Neural cell (in vitro differentiated cells): ENCODE measurements at regions not wholly inside any gene's neighbourhood (a gene's known extent, or its start where the extent isn't known, plus 50 kb on each side); places are given as distances from the start of the nearest gene placed in this dataset.
"Not testable (repeated sequence)": the region's sequence is repeated elsewhere in the genome, so short reads cannot be mapped to it uniquely, and the experiment has no call there.

Source experiments
- H2AFZ ChIP-seq: fragments of 200-600, 300-800 bp; sonication (generic), shearing (Covaris generic); 2 replicates; pipeline ENCODE4 v1.6.0; 2014; ENCODE audit warnings: low read depth, mild to moderate bottlenecking, antibody characterized with exemption, low read length, moderate library complexity
- H3F3A ChIP-seq: fragments of 200-600 bp; shearing (Covaris generic); 2 replicates; pipeline ENCODE4 v1.6.1; 2016; ENCODE audit warnings: mild to moderate bottlenecking, moderate library complexity, mixed read lengths, antibody characterized with exemption, low read length; ENCODE audit not compliant: insufficient read depth, poor library complexity, severe bottlenecking
- H3K27ac ChIP-seq: fragments of 200-600, 300-800 bp; sonication (generic), shearing (Covaris generic); 2 replicates; pipeline ENCODE4 v1.5.1; 2014; ENCODE audit warnings: mild to moderate bottlenecking, low read length, moderate library complexity
- H3K27me3 ChIP-seq: fragments of 300-800, 200-600 bp; sonication (generic), shearing (Covaris generic); 2 replicates; pipeline ENCODE4 v1.6.0; 2014; ENCODE audit warnings: mild to moderate bottlenecking, low read depth, low read length, moderate library complexity; ENCODE audit not compliant: insufficient read depth
- H3K36me3 ChIP-seq: fragments of 300-800, 200-600 bp; sonication (generic), shearing (Covaris generic); 2 replicates; pipeline ENCODE4 v1.5.1; 2014; ENCODE audit warnings: mild to moderate bottlenecking, antibody characterized with exemption, low read length, moderate library complexity; ENCODE audit not compliant: insufficient read depth
- H3K4me2 ChIP-seq: fragments of 300-800, 200-600 bp; sonication (generic), shearing (Covaris generic); 2 replicates; pipeline ENCODE4 v1.6.0; 2014; ENCODE audit warnings: mild to moderate bottlenecking, low read length
- H3K4me3 ChIP-seq: fragments of 300-800, 200-600 bp; sonication (generic), shearing (Covaris generic); 2 replicates; pipeline ENCODE4 v1.5.1; 2014; ENCODE audit warnings: mild to moderate bottlenecking, low read length, moderate library complexity
- H3K79me2 ChIP-seq: fragments of 200-600 bp; shearing (Covaris generic); replicated peaks from 2 replicates; pipeline ENCODE4 v1.6.0; 2014; ENCODE audit warnings: mild to moderate bottlenecking, low read length, moderate library complexity; ENCODE audit not compliant: insufficient read depth
- H3K9ac ChIP-seq: fragments of 300-800, 200-600 bp; sonication (generic), shearing (Covaris generic); 2 replicates; pipeline ENCODE4 v1.6.1; 2016; ENCODE audit warnings: mild to moderate bottlenecking, low read length, mixed read lengths
- H3K9me2 ChIP-seq: fragments of 200-600 bp; shearing (Covaris generic); 2 replicates; pipeline ENCODE4 v1.6.1; 2016; ENCODE audit warnings: mild to moderate bottlenecking, low read length, mixed read lengths; ENCODE audit not compliant: insufficient read depth
- H3K9me3 ChIP-seq: fragments of 200-600, 300-800 bp; sonication (generic), shearing (Covaris generic); 2 replicates; pipeline ENCODE4 v1.6.1; 2016; ENCODE audit warnings: mild to moderate bottlenecking, mixed run types, low read length, moderate library complexity, mixed read lengths
- H4K20me1 ChIP-seq: fragments of 200-600 bp; shearing (Covaris generic); 2 replicates; pipeline ENCODE4 v1.6.1; 2016; ENCODE audit warnings: mild to moderate bottlenecking, mixed run types; ENCODE audit not compliant: insufficient read depth
- CTCF ChIP-seq: fragments of 450-650 bp; IDR thresholded peaks from 2 replicates; pipeline ENCODE4 v1.5.1; 2014; ENCODE audit warnings: antibody characterized with exemption, mild to moderate bottlenecking, moderate library complexity; ENCODE audit not compliant: poor library complexity, severe bottlenecking
- EP300 ChIP-seq: fragments of 450-650 bp; conservative IDR thresholded peaks from 2 replicates; pipeline ENCODE4 v1.6.1; 2014; ENCODE audit warnings: antibody characterized with exemption, mild to moderate bottlenecking, moderate library complexity; ENCODE audit not compliant: poor library complexity, severe bottlenecking
- EZH2 ChIP-seq: fragments of 200-600, 300-800 bp; shearing (Covaris generic), sonication (generic); IDR thresholded peaks from 2 replicates; pipeline ENCODE4 v1.6.1; 2014; ENCODE audit warnings: antibody characterized with exemption, low read length, borderline replicate concordance, mild to moderate bottlenecking; ENCODE audit not compliant: insufficient read depth, poor library complexity, severe bottlenecking
- MXI1 ChIP-seq: fragments of 450-650 bp; conservative IDR thresholded peaks from 2 replicates; pipeline ENCODE4 v1.6.1; 2014; ENCODE audit warnings: antibody characterized with exemption, mild to moderate bottlenecking; ENCODE audit not compliant: poor library complexity, severe bottlenecking
- POLR2AphosphoS5 ChIP-seq: IDR thresholded peaks from 2 replicates; pipeline ENCODE4 v1.6.1; 2012
- RAD21 ChIP-seq: fragments of 450-650 bp; conservative IDR thresholded peaks from 2 replicates; pipeline ENCODE4 v1.6.1; 2014; ENCODE audit warnings: antibody characterized with exemption, mild to moderate bottlenecking, moderate library complexity
- REST ChIP-seq: IDR thresholded peaks from 2 replicates; pipeline ENCODE4 v1.6.1; 2012; ENCODE audit warnings: borderline replicate concordance
- SMC3 ChIP-seq: fragments of 450-650 bp; conservative IDR thresholded peaks from 2 replicates; pipeline ENCODE4 v1.6.1; 2014; ENCODE audit warnings: antibody characterized with exemption, mild to moderate bottlenecking, moderate library complexity; ENCODE audit not compliant: poor library complexity
- TAF1 ChIP-seq: IDR thresholded peaks from 2 replicates; pipeline ENCODE4 v1.6.1; 2012; ENCODE audit warnings: low read depth

- H2AFZ ChIP-seq, H3F3A ChIP-seq, H3K79me2 ChIP-seq, H3K9me2 ChIP-seq, H3K9ac ChIP-seq, H3K4me3 ChIP-seq, H3K9me3 ChIP-seq, H3K36me3 ChIP-seq, H3K27ac ChIP-seq, H4K20me1 ChIP-seq, H3K27me3 ChIP-seq, H3K4me2 ChIP-seq: not testable (repeated sequence)
These were observed 52.2 kb downstream of the ACTRT1 start for GRCh38 chrX:128000033-128000432.

- Histone ChIP-seq H2AFZ (no peak overlapping the region), H3K9ac (no peak overlapping the region), H3K27me3 (no peaks in the 10 kb centered on the region), H3F3A (no peaks in the 10 kb centered on the region), H4K20me1 (no peaks in the 10 kb centered on the region), H3K9me3 (no peaks in the 10 kb centered on the region), H3K36me3 (no peaks in the 10 kb centered on the region), H3K4me2 (no peak overlapping the region), H3K4me3 (no peak overlapping the region), H3K79me2 (no peaks in the 10 kb centered on the region), H3K9me2 (no peaks in the 10 kb centered on the region), H3K27ac (no peak overlapping the region)
- TF ChIP-seq EZH2 (no peak), CTCF (no peak), SMC3 (no peak), REST (no peak), EP300 (no peak), POLR2AphosphoS5 (no peak)
These were observed 88.5 kb downstream of the ACTRT1 start for GRCh38 chrX:127963696-127964095.

- Histone ChIP-seq H3K9me3 (no peaks in the 10 kb centered on the region), H3F3A (no peaks in the 10 kb centered on the region), H3K9ac (no peak overlapping the region), H3K4me2 (no peak overlapping the region), H2AFZ (no peak overlapping the region), H3K36me3 (no peaks in the 10 kb centered on the region), H3K27ac (no peak overlapping the region), H3K4me3 (no peak overlapping the region), H4K20me1 (no peaks in the 10 kb centered on the region), H3K9me2 (no peaks in the 10 kb centered on the region), H3K27me3 (no peaks in the 10 kb centered on the region), H3K79me2 (no peaks in the 10 kb centered on the region)
- TF ChIP-seq EZH2: no peak
- no peak for TF ChIP-seq EP300
- no peak for TF ChIP-seq MXI1
- no peak for TF ChIP-seq CTCF
- no peak for TF ChIP-seq TAF1
- TF ChIP-seq SMC3: no peak
- TF ChIP-seq REST: no peak
- no peak for TF ChIP-seq POLR2AphosphoS5
- TF ChIP-seq RAD21: no peak
These were observed 104.8 kb downstream of the ACTRT1 start for GRCh38 chrX:127947450-127947849.
